ES-I3 (cell line): ENCODE measurements at regions not wholly inside any gene's neighbourhood (a gene's known extent, or its start where the extent isn't known, plus 50 kb on each side); places are given as distances from the start of the nearest gene placed in this dataset.

ENCODE experiments used
- H3K36me3 ChIP-seq: 2 replicates; pipeline ENCODE4 v1.6.1; 2013; ENCODE audit warnings: mild to moderate bottlenecking, low read length, control low read depth, moderate library complexity; ENCODE audit not compliant: insufficient read depth
- H3K4me1 ChIP-seq: 2 replicates; pipeline ENCODE4 v1.6.1; 2013; ENCODE audit warnings: mild to moderate bottlenecking, control low read depth, low read length; ENCODE audit not compliant: insufficient read depth
- H3K9ac ChIP-seq: 2 replicates; pipeline ENCODE4 v1.6.1; 2013; ENCODE audit warnings: low read depth, mild to moderate bottlenecking, low read length, moderate library complexity
- H3K9me3 ChIP-seq: 2 replicates; pipeline ENCODE4 v1.6.1; 2013; ENCODE audit warnings: mild to moderate bottlenecking, low read length, moderate library complexity; ENCODE audit not compliant: control insufficient read depth, insufficient read depth

- H3K36me3 ChIP-seq = no peaks in the 10 kb centered on the region
- no peak overlapping the region for H3K9ac ChIP-seq
- H3K4me1 ChIP-seq = peaks cover 12% of the 10 kb centered on the region
- no peaks in the 10 kb centered on the region for H3K9me3 ChIP-seq
These were observed 507.6 kb upstream of the LARGE1 start for GRCh38 chr22:34427841-34428240.

DNA sequence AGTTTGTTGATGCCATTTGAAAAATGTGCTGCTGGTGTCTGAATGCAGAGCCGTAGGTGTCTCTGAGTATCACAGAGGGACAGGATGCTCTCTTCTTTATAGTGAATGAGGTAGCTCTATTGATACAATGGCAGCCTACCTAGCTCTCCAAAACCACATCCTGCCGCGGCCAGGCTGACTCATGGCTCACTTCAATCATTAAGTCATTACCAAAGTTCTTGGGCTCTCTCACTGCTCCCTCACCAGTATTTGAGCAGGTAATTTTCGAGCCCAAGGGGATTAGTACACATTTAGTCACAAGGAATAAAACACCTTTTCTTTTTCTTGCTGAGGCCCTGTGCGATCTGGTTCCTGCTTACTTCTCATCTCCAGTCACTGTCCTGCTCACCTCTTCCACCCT is 509.0 kb upstream of the LARGE1 start:
- Histone ChIP-seq H3K9me3 (no peaks in the 10 kb centered on the region), H3K4me1 (peaks cover 12% of the 10 kb centered on the region)

DNA sequence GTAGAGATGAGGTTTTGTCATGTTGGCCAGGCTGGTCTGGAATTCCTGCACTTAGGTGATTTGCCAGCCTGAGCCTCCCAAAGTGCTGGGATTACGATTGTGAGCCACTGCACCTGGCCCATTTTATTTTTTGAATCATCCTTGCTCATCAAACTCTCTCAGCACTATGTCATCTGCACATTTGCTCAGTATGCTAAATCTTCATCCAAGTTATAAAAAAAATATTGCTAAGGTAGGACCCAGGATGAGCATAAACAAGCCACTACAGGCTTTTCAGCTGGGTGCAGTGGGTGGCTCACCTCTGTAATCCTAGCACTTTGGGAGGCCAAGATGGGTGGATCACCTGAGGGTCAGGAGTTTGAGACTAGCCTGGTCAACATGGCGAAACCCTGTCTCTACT is 510.1 kb upstream of the LARGE1 start:
- no peak overlapping the region for H3K9ac ChIP-seq
- H3K36me3 ChIP-seq = no peaks in the 10 kb centered on the region
- no peaks in the 10 kb centered on the region for H3K9me3 ChIP-seq

More for the DNA sequence above, 509.0 kb upstream of the LARGE1 start:
- H3K9ac ChIP-seq = no peak overlapping the region
- no peaks in the 10 kb centered on the region for H3K36me3 ChIP-seq

GRCh38 chr22:34434371-34434770 is 514.1 kb upstream of the LARGE1 start:
- no peaks in the 10 kb centered on the region for H3K9me3 ChIP-seq
- peaks cover 2% of the 10 kb centered on the region; the same call in 1 of the 2 replicates for H3K4me1 ChIP-seq
- H3K36me3 ChIP-seq = no peaks in the 10 kb centered on the region
- H3K9ac ChIP-seq = no peak overlapping the region

More for the DNA sequence above, 510.1 kb upstream of the LARGE1 start:
- peaks cover 12% of the 10 kb centered on the region for H3K4me1 ChIP-seq

- no peaks in the 10 kb centered on the region for H3K36me3 ChIP-seq
- no peaks in the 10 kb centered on the region for H3K4me1 ChIP-seq
- H3K9ac ChIP-seq = no peak overlapping the region
- no peaks in the 10 kb centered on the region for H3K9me3 ChIP-seq
These were observed 516.9 kb upstream of the LARGE1 start for GRCh38 chr22:34437140-34437539.

DNA sequence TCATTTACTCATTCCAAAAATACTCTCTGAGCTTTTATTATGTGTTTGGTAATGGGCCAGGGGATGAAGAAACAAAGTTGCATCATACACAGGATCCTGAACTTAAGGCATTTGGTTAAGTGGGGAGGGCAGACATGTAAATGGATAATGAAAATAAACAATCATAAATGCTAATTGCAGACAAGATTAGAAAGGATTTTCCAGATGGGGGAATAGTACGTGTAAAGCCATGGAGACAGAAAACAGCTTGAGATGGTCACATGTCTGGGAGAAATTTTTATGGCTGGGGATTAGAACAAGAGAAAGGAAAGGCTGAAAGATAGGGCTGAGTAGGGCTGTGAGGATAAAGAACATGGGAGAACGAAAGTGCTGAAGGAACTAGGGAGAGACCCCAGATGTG is 534.3 kb upstream of the LARGE1 start:
- Histone ChIP-seq H3K9me3 (no peaks in the 10 kb centered on the region), H3K36me3 (no peaks in the 10 kb centered on the region), H3K4me1 (no peaks in the 10 kb centered on the region), H3K9ac (no peak overlapping the region)

GRCh38 chr22:34462795-34463194 is 542.5 kb upstream of the LARGE1 start:
- Histone ChIP-seq H3K4me1 (no peaks in the 10 kb centered on the region), H3K9ac (no peak overlapping the region), H3K36me3 (no peaks in the 10 kb centered on the region), H3K9me3 (peaks cover 3% of the 10 kb centered on the region; the same call in 1 of the 2 replicates)

DNA sequence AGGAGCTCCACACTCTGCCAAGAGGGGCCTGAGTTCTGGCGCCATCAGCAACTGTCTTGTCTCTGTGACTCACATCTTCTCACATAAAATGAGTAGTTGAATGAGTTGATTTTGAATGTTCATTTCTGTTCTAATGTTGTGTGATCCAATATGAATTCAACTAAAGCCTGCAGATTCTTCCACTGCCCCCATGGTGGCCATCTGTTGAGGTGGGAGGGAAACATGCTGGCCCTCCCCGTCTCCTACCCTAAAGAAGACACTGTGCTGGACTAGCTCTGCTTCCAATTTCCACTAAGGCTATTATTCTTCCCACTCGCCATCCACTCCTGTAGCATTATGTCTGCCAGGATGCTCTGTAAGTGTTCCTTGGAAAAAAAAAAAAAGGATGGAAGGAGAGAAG is 555.6 kb upstream of the LARGE1 start:
- Histone ChIP-seq H3K9ac (no peak overlapping the region), H3K36me3 (no peaks in the 10 kb centered on the region), H3K4me1 (no peaks in the 10 kb centered on the region), H3K9me3 (no peaks in the 10 kb centered on the region)

GRCh38 chr22:34476762-34477161 is 556.5 kb upstream of the LARGE1 start:
- H3K36me3 ChIP-seq = no peaks in the 10 kb centered on the region
- H3K4me1 ChIP-seq = no peaks in the 10 kb centered on the region
- no peak overlapping the region for H3K9ac ChIP-seq
- no peaks in the 10 kb centered on the region; the same call in 1 of the 2 replicates for H3K9me3 ChIP-seq

- H3K4me1 ChIP-seq = no peaks in the 10 kb centered on the region
- no peak overlapping the region for H3K9ac ChIP-seq
- H3K36me3 ChIP-seq = no peaks in the 10 kb centered on the region
- no peaks in the 10 kb centered on the region; the same call in 1 of the 2 replicates for H3K9me3 ChIP-seq
These were observed 560.8 kb upstream of the LARGE1 start for GRCh38 chr22:34481090-34481489.

GRCh38 chr22:34486381-34486780 is 566.1 kb upstream of the LARGE1 start:
- no peaks in the 10 kb centered on the region; the same call in 1 of the 2 replicates for H3K9me3 ChIP-seq
- H3K9ac ChIP-seq = no peak overlapping the region
- H3K4me1 ChIP-seq = no peaks in the 10 kb centered on the region
- no peaks in the 10 kb centered on the region for H3K36me3 ChIP-seq

DNA sequence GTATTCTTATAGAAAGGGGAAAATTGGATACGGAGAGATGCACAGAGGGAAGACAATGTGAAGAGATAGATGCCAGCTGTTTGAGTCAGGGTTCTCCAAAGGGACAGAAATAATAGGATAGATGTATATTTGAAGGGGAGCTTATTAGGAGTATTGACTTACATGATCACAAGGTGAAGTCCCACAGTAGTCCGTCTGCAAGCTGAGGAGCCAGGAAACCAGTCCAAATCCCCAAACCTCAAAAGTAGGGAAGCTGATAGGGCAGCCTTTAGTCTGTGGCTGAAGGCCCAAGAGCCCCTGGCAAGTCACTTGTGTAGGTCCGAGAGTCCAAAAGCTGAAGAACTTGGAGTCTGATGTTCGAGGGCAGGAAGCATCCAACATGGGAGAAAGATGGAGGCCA is 569.6 kb upstream of the LARGE1 start:
- H3K36me3 ChIP-seq = no peaks in the 10 kb centered on the region
- no peaks in the 10 kb centered on the region for H3K4me1 ChIP-seq
- no peak overlapping the region for H3K9ac ChIP-seq
- no peaks in the 10 kb centered on the region for H3K9me3 ChIP-seq

GRCh38 chr22:34490886-34491285 is 570.6 kb upstream of the LARGE1 start:
- Histone ChIP-seq H3K36me3 (no peaks in the 10 kb centered on the region), H3K9me3 (no peaks in the 10 kb centered on the region), H3K9ac (no peak overlapping the region), H3K4me1 (no peaks in the 10 kb centered on the region)

DNA sequence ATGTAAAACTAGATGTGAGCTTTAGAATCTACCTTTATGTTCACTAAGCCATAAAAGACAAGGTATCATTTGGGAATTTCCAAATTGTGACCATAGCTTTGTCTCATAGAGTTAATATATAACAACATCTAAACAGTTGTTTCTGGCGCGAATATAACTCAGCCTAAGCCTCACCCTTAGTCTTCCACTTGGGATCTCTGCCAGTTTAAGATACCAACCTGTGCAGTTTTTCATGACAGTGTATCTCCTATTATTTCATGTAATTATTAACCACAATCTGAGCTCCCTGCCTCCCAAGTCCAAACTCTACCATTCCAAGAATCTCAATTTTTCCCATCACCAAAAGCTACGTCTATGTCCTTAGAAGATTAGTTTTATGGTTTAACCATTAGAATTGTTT is 572.5 kb upstream of the ISX start:
- H3K36me3 ChIP-seq = no peaks in the 10 kb centered on the region
- H3K9me3 ChIP-seq = no peaks in the 10 kb centered on the region
- H3K4me1 ChIP-seq = no peaks in the 10 kb centered on the region
- no peak overlapping the region for H3K9ac ChIP-seq

GRCh38 chr22:34501366-34501965 is 564.5 kb upstream of the ISX start:
- H3K9me3 ChIP-seq = no peaks in the 10 kb centered on the region
- H3K4me1 ChIP-seq = no peaks in the 10 kb centered on the region
- no peak overlapping the region for H3K9ac ChIP-seq
- H3K36me3 ChIP-seq = no peaks in the 10 kb centered on the region

DNA sequence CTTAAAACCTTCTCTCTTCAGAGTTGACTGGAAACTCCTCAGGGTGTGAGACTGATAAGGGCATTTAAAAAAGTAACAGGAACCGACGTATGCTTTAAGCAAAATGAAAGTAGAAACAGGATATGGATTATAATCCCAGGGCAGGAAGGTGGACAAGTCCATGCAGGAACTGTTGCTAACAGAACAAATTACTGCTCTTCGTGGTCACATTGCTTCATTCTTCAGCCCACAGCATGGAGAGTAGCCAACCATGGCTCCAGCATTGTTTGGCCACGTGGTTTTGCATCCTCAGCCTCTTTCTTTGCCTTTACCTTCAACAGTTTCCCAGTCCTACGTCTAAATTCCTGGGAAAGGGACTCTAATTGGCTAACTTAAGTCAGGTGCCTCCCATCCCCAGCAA is 563.1 kb upstream of the ISX start:
- no peaks in the 10 kb centered on the region for H3K4me1 ChIP-seq
- no peaks in the 10 kb centered on the region for H3K9me3 ChIP-seq
- H3K9ac ChIP-seq = no peak overlapping the region
- no peaks in the 10 kb centered on the region for H3K36me3 ChIP-seq
